DND-41 (cell line): ENCODE measurements at regions not wholly inside any gene's neighbourhood (a gene's known extent, or its start where the extent isn't known, plus 50 kb on each side); places are given as distances from the start of the nearest gene placed in this dataset.

Experiments
- EZH2 ChIP-seq: IDR thresholded peaks from 3 replicates; pipeline ENCODE4 v1.6.1; 2012; ENCODE audit warnings: borderline replicate concordance, low read depth, mild to moderate bottlenecking, moderate library complexity, low read length, inconsistent platforms; ENCODE audit not compliant: severe bottlenecking
- TF ChIP-seq, protein P1 (sequence below): IDR thresholded peaks from 2 replicates; pipeline ENCODE4 v1.5.1; 2012; ENCODE audit warnings: borderline replicate concordance, low read length, moderate library complexity, mild to moderate bottlenecking; ENCODE audit not compliant: poor library complexity, severe bottlenecking; ENCODE audit errors: extremely low read depth

DNA sequence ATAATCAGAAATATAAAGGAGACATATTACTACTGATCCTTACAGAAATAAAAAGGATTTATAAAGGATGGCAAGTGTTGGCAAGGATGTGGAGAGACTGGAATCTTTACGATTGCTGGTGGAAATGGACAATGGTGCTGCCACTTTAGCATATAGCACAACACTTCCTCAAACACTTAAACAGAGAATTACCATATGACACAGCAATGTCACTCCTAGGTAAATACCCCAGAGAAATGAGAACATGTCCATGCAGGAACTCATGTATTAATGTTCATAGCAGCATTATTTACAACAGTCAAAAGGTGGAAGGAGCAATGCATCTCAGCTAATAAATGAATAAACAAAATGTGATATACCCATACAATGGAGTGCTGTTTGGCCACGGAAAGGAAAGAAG, 137.5 kb downstream of the NDUFA10 start:
- TF ChIP-seq, protein P1, sequence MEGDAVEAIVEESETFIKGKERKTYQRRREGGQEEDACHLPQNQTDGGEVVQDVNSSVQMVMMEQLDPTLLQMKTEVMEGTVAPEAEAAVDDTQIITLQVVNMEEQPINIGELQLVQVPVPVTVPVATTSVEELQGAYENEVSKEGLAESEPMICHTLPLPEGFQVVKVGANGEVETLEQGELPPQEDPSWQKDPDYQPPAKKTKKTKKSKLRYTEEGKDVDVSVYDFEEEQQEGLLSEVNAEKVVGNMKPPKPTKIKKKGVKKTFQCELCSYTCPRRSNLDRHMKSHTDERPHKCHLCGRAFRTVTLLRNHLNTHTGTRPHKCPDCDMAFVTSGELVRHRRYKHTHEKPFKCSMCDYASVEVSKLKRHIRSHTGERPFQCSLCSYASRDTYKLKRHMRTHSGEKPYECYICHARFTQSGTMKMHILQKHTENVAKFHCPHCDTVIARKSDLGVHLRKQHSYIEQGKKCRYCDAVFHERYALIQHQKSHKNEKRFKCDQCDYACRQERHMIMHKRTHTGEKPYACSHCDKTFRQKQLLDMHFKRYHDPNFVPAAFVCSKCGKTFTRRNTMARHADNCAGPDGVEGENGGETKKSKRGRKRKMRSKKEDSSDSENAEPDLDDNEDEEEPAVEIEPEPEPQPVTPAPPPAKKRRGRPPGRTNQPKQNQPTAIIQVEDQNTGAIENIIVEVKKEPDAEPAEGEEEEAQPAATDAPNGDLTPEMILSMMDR = no peak
- TF ChIP-seq EZH2 = no peak
